Progenitor cell of endocrine pancreas (in vitro differentiated cells): ENCODE measurements at regions not wholly inside any gene's neighbourhood (a gene's known extent, or its start where the extent isn't known, plus 50 kb on each side); places are given as distances from the start of the nearest gene placed in this dataset.

Experiments used
- DNase-seq: peaks from one replicate; pipeline ENCODE4 v3.0.0; 2021; ENCODE audit warnings: low spot score; ENCODE audit not compliant: unreplicated experiment
- H3K27ac Mint-ChIP-seq: 2 replicates; pipeline ENCODE4 v1.8.0; 2021; ENCODE audit warnings: mild to moderate bottlenecking, moderate library complexity, mixed read lengths
- H3K27me3 Mint-ChIP-seq: 2 replicates; pipeline ENCODE4 v1.8.0; 2021; ENCODE audit warnings: mixed read lengths
- H3K36me3 Mint-ChIP-seq: 2 replicates; pipeline ENCODE4 v1.8.0; 2022; ENCODE audit warnings: mixed read lengths; ENCODE audit not compliant: insufficient read depth
- H3K4me1 Mint-ChIP-seq: 2 replicates; pipeline ENCODE4 v1.8.0; 2021; ENCODE audit warnings: low read depth, mixed read lengths
- H3K4me3 Mint-ChIP-seq: 2 replicates; pipeline ENCODE4 v1.8.0; 2021; ENCODE audit warnings: low read depth, mild to moderate bottlenecking, moderate library complexity, mixed read lengths
- H3K9me3 Mint-ChIP-seq: 2 replicates; pipeline ENCODE4 v1.8.0; 2021; ENCODE audit warnings: low read depth, mixed read lengths
- CTCF ChIP-seq: fragments of 200-600 bp; sonication (generic); IDR thresholded peaks from one replicate; pipeline ENCODE4 v1.5.0; 2021; ENCODE audit warnings: antibody characterized with exemption, mild to moderate bottlenecking; ENCODE audit not compliant: unreplicated experiment

- H3K36me3 Mint-ChIP-seq = no peaks in the 10 kb centered on the region
- H3K4me3 Mint-ChIP-seq = no peak overlapping the region
- no peaks in the 10 kb centered on the region for H3K27me3 Mint-ChIP-seq
- TF ChIP-seq CTCF = no peak
- H3K4me1 Mint-ChIP-seq = peaks cover 2% of the 10 kb centered on the region
- no peak overlapping the region for H3K27ac Mint-ChIP-seq
- H3K9me3 Mint-ChIP-seq = no peaks in the 10 kb centered on the region
- DNase-seq = no peak
Measured at GRCh38 chr3:153445817-153446216, 283.8 kb downstream of the RAP2B start.

- Mint-ChIP-seq H3K4me1 (peaks cover 2% of the 10 kb centered on the region), H3K27me3 (no peaks in the 10 kb centered on the region), H3K36me3 (no peaks in the 10 kb centered on the region), H3K27ac (no peak overlapping the region), H3K4me3 (no peak overlapping the region), H3K9me3 (no peaks in the 10 kb centered on the region)
- DNase-seq = no peak
- no peak for TF ChIP-seq CTCF
Measured at GRCh38 chr3:153448151-153448829, 286.3 kb downstream of the RAP2B start.

GRCh38 chr3:153456833-153457545 lies 295.0 kb downstream of the RAP2B start:
- no peak for DNase-seq
- no peak overlapping the region for H3K27ac Mint-ChIP-seq
- no peaks in the 10 kb centered on the region for H3K27me3 Mint-ChIP-seq
- no peak for TF ChIP-seq CTCF
- H3K4me3 Mint-ChIP-seq = no peak overlapping the region
- no peaks in the 10 kb centered on the region for H3K9me3 Mint-ChIP-seq
- H3K4me1 Mint-ChIP-seq = peaks cover 3% of the 10 kb centered on the region
- H3K36me3 Mint-ChIP-seq = no peaks in the 10 kb centered on the region

- H3K27me3 Mint-ChIP-seq = no peaks in the 10 kb centered on the region
- H3K9me3 Mint-ChIP-seq = no peaks in the 10 kb centered on the region
- H3K4me1 Mint-ChIP-seq = no peaks in the 10 kb centered on the region
- no peak overlapping the region for H3K4me3 Mint-ChIP-seq
- no peaks in the 10 kb centered on the region for H3K36me3 Mint-ChIP-seq
- no peak overlapping the region for H3K27ac Mint-ChIP-seq
- TF ChIP-seq CTCF = no peak
- no peak for DNase-seq
Measured at GRCh38 chr3:153458881-153459280, 296.9 kb downstream of the RAP2B start.

GRCh38 chr3:153462545-153462944 lies 300.5 kb downstream of the RAP2B start:
- no peak for DNase-seq
- Mint-ChIP-seq H3K36me3 (no peaks in the 10 kb centered on the region), H3K4me3 (no peak overlapping the region), H3K4me1 (no peaks in the 10 kb centered on the region), H3K27me3 (no peaks in the 10 kb centered on the region), H3K9me3 (no peaks in the 10 kb centered on the region), H3K27ac (no peak overlapping the region)
- TF ChIP-seq CTCF = no peak
